Esophagus squamous epithelium (tissue), 4 donors: ENCODE measurements at regions not wholly inside any gene's neighbourhood (a gene's known extent, or its start where the extent isn't known, plus 50 kb on each side); places are given as distances from the start of the nearest gene placed in this dataset.

Source experiments
- POLR2A ChIP-seq, 4 donors: fragments of 450-650 bp; IDR thresholded peaks; one replicate each; pipeline ENCODE4 v1.6.1; 2017; ENCODE audit warnings: antibody characterized with exemption in 4 of 4, mild to moderate bottlenecking in 4 of 4, moderate library complexity in 3 of 4
- TF ChIP-seq, protein P1 (sequence below), 6 experiments: fragments of 450-650 bp in 4 of 6; fragments of 200-600 bp in 2 of 6; sonication (generic) in 2 of 6; IDR thresholded peaks; one replicate each; pipeline ENCODE4 v1.5.1; 2016 to 2019; ENCODE audit warnings: antibody characterized with exemption in 6 of 6, mild to moderate bottlenecking in 4 of 6, moderate library complexity in 4 of 6

DNA sequence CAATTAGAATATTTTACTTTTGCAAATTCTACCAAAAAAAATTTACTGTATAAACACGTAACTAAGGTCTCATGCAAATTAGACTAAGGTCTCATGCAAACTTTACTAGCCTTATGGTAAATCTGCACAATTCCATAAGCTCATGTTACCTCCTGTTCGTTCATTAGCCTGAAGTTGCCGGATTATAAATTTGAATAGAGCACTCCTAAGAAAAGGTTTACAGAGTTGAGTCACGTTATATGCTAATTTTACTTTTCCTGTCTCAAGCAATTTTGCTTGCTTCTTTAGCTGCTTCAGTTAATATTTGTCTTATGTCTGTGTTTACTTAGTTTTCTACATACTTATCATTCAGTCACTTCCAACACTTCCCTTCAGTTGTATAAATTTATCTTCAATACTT is 1434.0 kb upstream of the EYS start:
- TF ChIP-seq, protein P1, sequence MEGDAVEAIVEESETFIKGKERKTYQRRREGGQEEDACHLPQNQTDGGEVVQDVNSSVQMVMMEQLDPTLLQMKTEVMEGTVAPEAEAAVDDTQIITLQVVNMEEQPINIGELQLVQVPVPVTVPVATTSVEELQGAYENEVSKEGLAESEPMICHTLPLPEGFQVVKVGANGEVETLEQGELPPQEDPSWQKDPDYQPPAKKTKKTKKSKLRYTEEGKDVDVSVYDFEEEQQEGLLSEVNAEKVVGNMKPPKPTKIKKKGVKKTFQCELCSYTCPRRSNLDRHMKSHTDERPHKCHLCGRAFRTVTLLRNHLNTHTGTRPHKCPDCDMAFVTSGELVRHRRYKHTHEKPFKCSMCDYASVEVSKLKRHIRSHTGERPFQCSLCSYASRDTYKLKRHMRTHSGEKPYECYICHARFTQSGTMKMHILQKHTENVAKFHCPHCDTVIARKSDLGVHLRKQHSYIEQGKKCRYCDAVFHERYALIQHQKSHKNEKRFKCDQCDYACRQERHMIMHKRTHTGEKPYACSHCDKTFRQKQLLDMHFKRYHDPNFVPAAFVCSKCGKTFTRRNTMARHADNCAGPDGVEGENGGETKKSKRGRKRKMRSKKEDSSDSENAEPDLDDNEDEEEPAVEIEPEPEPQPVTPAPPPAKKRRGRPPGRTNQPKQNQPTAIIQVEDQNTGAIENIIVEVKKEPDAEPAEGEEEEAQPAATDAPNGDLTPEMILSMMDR (IDR thresholded peaks at IDR 0.05) = no peak
- no peak for TF ChIP-seq POLR2A (IDR thresholded peaks at IDR 0.05)
